AG09309 (cell line): ENCODE measurements at regions not wholly inside any gene's neighbourhood (a gene's known extent, or its start where the extent isn't known, plus 50 kb on each side); places are given as distances from the start of the nearest gene placed in this dataset.

Experiments
- DNase-seq: peaks from one replicate; pipeline ENCODE4 v3.0.0-alpha.2; 2010; ENCODE audit warnings: low read depth
- H3K4me3 ChIP-seq: 2 replicates; pipeline ENCODE4 v1.5.1; 2011; ENCODE audit warnings: mild to moderate bottlenecking, low read depth, low read length, moderate library complexity; ENCODE audit not compliant: control insufficient read depth
- CTCF ChIP-seq: IDR thresholded peaks from 2 replicates; pipeline ENCODE4 v1.5.1; 2011; ENCODE audit warnings: mild to moderate bottlenecking, low read depth, low read length, inconsistent platforms; ENCODE audit not compliant: insufficient read depth, control insufficient read depth; ENCODE audit errors: missing control alignments

DNA sequence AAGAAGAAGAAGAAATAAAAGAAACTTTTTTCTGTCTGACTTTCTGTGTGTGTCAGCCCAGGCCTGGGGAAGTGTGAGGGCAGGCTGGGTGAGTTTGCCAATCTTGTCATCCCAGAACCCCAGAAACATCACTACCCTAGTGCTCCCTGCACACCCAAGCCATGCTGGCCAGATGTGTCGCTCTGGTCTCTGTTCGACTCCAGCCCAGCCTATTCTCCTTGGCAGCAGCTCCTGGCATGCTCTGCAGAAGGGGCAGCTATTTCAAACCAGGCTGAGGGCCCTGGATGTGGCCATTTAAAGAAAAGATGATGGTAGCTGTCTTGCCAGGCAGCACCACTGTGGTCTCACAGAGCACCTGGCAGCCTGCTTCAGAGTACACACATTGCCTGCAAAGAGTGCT, 334.1 kb downstream of the RPS24 start:
- no peak for TF ChIP-seq CTCF
- no peak overlapping the region for H3K4me3 ChIP-seq
- DNase-seq = no peak

GRCh38 chr10:78371136-78371535, 337.5 kb downstream of the RPS24 start:
- H3K4me3 ChIP-seq = no peak overlapping the region
- TF ChIP-seq CTCF = no peak
- DNase-seq = no peak

DNA sequence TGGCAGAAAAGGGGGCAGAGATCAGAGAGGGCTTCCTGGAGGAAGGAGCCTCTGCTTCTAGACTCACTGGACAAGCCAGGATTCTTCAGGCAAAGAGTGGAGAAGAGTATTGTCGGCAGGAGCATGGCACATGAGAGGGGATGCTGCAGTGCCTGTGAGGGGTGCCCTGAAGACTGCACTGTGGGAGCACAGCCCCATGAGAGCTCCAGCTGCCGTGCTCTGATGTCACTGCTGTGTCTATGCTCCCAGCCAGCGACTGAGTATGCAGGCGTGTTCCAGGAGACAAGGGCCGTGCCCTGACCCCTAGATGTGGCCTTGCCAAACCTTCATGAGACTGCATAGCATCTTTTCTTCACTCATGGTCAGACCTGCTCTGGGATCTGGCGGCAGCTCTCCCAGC, 339.1 kb downstream of the RPS24 start:
- DNase-seq = no peak
- TF ChIP-seq CTCF = no peak

DNA sequence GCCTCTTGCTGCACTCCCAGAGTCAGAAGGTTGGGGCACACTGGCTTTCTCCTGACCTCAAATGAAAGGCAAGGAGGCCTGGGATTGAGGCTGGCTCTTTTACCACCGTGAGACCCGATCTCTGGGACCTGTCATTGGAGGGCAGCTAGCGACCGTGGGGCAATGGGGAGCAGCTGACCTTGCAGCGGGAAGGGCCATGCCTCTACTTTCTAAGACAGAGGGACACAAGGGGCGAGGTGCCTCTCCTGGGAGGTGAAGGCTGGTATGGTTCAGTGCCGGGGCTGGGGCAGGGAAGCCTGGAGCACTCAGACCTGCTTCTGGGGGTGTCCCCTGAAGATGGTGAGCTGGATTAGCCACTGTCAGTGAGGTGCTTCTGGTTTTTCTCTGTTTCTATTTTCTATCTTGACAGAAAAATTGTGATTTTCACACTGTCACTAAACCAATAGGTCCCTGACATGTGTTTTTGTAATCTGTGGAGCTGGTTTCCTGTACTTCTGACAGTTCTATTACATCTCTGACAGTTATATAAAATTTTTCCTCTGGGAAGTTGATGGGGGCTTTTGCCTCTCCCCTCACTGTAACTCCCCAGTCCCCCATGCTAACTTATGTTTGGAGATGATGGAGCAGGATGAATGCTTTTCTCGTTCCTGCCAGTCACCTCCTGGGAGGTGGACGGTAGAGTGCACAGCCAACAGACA, 340.8 kb downstream of the RPS24 start:
- H3K4me3 ChIP-seq = no peak overlapping the region
- no peak for TF ChIP-seq CTCF
- DNase-seq = no peak

More for the DNA sequence above, 339.1 kb downstream of the RPS24 start:
- H3K4me3 ChIP-seq = no peak overlapping the region

DNA sequence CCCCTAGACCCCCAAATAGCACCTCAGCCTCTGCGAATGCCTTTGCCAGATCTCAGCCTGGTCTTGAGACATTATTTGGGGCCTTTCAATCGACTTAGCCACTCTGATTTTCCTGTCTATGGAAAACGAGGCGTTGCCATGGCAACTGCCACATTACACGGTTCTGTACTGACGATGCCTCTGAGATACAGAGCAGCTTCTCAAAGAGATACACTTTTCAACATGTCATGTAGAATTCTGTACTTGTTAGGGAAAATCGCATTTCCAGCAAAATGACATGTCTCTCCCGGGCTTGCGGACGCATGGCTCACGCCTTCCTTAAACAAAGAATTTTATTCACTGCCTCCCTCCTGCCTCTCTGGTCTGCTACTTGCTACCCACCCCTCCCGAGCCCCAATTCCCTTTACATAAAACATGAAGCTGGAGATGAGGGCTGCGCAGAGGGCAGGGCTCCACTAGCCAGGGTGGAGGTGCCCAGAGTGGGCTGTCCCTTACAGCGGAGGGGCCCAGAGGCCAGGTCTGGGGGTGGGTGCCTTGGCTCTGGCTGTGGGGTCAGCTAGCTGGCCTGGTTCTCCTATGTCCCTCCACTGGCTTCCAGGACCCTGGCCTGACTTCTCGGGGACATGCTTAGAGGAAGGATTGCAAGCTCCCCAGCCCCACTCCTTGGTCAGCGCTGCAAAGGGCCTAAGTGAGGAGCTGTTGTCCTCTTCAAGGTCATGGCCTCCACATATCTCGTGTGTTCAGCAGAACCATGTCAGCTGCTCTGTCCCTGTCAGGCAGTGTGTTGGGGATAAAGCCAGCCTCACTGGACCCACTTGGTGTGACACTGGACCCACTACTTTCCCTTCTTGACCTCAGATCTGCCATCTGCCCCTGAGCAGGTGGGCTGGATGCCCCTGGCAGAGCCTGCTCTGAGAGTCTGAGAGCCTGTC, 342.5 kb downstream of the RPS24 start:
- no peak overlapping the region for H3K4me3 ChIP-seq
- no peak for TF ChIP-seq CTCF
- DNase-seq = no peak

- H3K4me3 ChIP-seq = no peak overlapping the region
- no peak for TF ChIP-seq CTCF
- no peak for DNase-seq
These were observed 343.7 kb downstream of the RPS24 start for GRCh38 chr10:78377356-78377755.
